ENCODE measurements at regions not wholly inside any gene's neighbourhood (a gene's known extent, or its start where the extent isn't known, plus 50 kb on each side); places are given as distances from the start of the nearest gene placed in this dataset.

DNA sequence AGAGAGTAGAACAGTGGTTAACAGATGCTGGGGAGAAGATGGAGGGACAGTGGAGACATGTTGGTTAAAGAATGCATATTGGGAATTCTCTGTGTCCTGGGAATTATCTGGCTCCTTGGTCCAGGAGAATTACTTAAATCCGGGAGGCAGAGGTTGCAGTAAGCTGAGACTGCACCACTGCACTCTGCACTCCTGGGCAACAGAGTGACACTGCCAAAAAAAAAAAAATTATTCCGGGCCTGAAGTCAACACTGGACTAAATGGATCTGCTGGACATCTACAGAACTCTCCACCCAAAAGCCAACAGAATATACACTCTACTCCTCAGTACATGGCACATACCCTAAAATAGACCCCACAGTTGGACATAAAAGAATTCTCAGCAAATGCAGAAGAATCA, 400.0 kb upstream of the CXorf51B start:
- Histone ChIP-seq H3K79me2 (ENCODE audit: control insufficient read depth, insufficient read depth, low read length) (no peaks in the 10 kb centered on the region), H3K4me3 (no peak overlapping the region), H2AFZ (ENCODE audit: control insufficient read depth, low read depth, low read length) (no peak overlapping the region), H4K20me1 (ENCODE audit: control insufficient read depth, insufficient read depth) (no peaks in the 10 kb centered on the region), H3K27ac (ENCODE audit: control insufficient read depth, insufficient read depth) (no peak overlapping the region), H3K9ac (ENCODE audit: control insufficient read depth, insufficient read depth, low read length) (no peak overlapping the region), H3K27me3 (replicated peaks in 1 of 2; ENCODE audit: control insufficient read depth in 2 of 2, insufficient read depth in 2 of 2, low read length in 1 of 2) (no peaks in the 10 kb centered on the region), H3K36me3 (ENCODE audit: control insufficient read depth in 2 of 2, insufficient read depth in 2 of 2, low read length in 1 of 2) (no peaks in the 10 kb centered on the region), H3K9me3 (replicated peaks; ENCODE audit: control insufficient read depth, insufficient read depth, low read length) (no peaks in the 10 kb centered on the region), H3K4me1 (ENCODE audit: control insufficient read depth, insufficient read depth, low read length) (no peaks in the 10 kb centered on the region), H3K4me2 (ENCODE audit: control insufficient read depth, insufficient read depth) (no peak overlapping the region)
- TF ChIP-seq NR2C1 (IDR thresholded peaks at IDR 0.05) (no peak), MLLT1 (IDR thresholded peaks at IDR 0.05) (no peak), MEF2A (IDR thresholded peaks at IDR 0.05; ENCODE audit: insufficient read depth, low read depth, low read length) (no peak), NBN (IDR thresholded peaks at IDR 0.05) (no peak), NFYB (IDR thresholded peaks at IDR 0.05; ENCODE audit: insufficient read depth, low read depth, low read length) (no peak), ZNF622 (IDR thresholded peaks at IDR 0.05) (no peak), USF2 (IDR thresholded peaks at IDR 0.05; ENCODE audit: borderline replicate concordance, low read depth, low read length) (no peak), ZZZ3 (IDR thresholded peaks at IDR 0.05; ENCODE audit: control insufficient read depth, insufficient read length, low read depth) (no peak), HDGF (IDR thresholded peaks at IDR 0.05) (no peak), FOXK2 (IDR thresholded peaks at IDR 0.05) (no peak), CHD1 (IDR thresholded peaks at IDR 0.05; ENCODE audit: low read depth, low read length) (no peak), YY1 (IDR thresholded peaks at IDR 0.05; ENCODE audit: low read depth, low read length) (no peak), SPI1 (IDR thresholded peaks at IDR 0.05; ENCODE audit: borderline replicate concordance, insufficient read depth, low read depth, low read length) (no peak), TCF12 (IDR thresholded peaks at IDR 0.05; ENCODE audit: low read depth, low read length) (no peak)
- TF ChIP-seq, protein P1, sequence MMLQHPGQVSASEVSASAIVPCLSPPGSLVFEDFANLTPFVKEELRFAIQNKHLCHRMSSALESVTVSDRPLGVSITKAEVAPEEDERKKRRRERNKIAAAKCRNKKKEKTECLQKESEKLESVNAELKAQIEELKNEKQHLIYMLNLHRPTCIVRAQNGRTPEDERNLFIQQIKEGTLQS (IDR thresholded peaks at IDR 0.05; ENCODE audit: borderline replicate concordance, extremely low read depth, low read depth, low read length), result no peak
- TF ChIP-seq, protein P2, sequence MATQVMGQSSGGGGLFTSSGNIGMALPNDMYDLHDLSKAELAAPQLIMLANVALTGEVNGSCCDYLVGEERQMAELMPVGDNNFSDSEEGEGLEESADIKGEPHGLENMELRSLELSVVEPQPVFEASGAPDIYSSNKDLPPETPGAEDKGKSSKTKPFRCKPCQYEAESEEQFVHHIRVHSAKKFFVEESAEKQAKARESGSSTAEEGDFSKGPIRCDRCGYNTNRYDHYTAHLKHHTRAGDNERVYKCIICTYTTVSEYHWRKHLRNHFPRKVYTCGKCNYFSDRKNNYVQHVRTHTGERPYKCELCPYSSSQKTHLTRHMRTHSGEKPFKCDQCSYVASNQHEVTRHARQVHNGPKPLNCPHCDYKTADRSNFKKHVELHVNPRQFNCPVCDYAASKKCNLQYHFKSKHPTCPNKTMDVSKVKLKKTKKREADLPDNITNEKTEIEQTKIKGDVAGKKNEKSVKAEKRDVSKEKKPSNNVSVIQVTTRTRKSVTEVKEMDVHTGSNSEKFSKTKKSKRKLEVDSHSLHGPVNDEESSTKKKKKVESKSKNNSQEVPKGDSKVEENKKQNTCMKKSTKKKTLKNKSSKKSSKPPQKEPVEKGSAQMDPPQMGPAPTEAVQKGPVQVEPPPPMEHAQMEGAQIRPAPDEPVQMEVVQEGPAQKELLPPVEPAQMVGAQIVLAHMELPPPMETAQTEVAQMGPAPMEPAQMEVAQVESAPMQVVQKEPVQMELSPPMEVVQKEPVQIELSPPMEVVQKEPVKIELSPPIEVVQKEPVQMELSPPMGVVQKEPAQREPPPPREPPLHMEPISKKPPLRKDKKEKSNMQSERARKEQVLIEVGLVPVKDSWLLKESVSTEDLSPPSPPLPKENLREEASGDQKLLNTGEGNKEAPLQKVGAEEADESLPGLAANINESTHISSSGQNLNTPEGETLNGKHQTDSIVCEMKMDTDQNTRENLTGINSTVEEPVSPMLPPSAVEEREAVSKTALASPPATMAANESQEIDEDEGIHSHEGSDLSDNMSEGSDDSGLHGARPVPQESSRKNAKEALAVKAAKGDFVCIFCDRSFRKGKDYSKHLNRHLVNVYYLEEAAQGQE (IDR thresholded peaks at IDR 0.05; ENCODE audit: low read depth, low read length), result no peak
- TF ChIP-seq, protein P3, sequence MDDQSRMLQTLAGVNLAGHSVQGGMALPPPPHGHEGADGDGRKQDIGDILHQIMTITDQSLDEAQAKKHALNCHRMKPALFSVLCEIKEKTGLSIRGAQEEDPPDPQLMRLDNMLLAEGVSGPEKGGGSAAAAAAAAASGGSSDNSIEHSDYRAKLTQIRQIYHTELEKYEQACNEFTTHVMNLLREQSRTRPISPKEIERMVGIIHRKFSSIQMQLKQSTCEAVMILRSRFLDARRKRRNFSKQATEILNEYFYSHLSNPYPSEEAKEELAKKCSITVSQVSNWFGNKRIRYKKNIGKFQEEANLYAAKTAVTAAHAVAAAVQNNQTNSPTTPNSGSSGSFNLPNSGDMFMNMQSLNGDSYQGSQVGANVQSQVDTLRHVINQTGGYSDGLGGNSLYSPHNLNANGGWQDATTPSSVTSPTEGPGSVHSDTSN (IDR thresholded peaks at IDR 0.05; ENCODE audit: insufficient replicate concordance, low read depth, low read length), result no peak
- intact Hi-C loops (cut with micrococcal nuclease; ENCODE audit: unreplicated experiment), result no loop called here
- FAIRE-seq (no peak), ATAC-seq (no peak), DNase-seq (ENCODE audit: low read depth, low spot score) (no peak)
- ChIA-PET RAD21 (ENCODE audit: unreplicated experiment) (no interaction called here), SMC1A (ENCODE audit: uncharacterized antibody, unreplicated experiment) (no interaction called here), CTCF (no interaction called here), POLR2A (no interaction called here)
- in situ Hi-C loops (cut with MboI), result no loop called here
- WGBS (ENCODE audit: insufficient coverage, insufficient replicate concordance, low lambda C conversion rate, missing lambda C conversion rate), result 15% methylated on average over 2 of the region's 2 CpGs
- BruUV-seq (replicated peaks), result no TSS peak

Data from GM12878 (cell line).